GM19351 (cell line): ENCODE measurements at regions not wholly inside any gene's neighbourhood (a gene's known extent, or its start where the extent isn't known, plus 50 kb on each side); places are given as distances from the start of the nearest gene placed in this dataset.
A peak's percentile ranks its signal among the peaks of the same experiment; 100 is the strongest.

ENCODE experiments used
- ATAC-seq: cut with Tn5 transposase; IDR thresholded peaks from one replicate; pipeline ENCODE4 v1.9.1; 2021; ENCODE audit warnings: mild to moderate bottlenecking, moderate library complexity; ENCODE audit not compliant: unreplicated experiment

DNA sequence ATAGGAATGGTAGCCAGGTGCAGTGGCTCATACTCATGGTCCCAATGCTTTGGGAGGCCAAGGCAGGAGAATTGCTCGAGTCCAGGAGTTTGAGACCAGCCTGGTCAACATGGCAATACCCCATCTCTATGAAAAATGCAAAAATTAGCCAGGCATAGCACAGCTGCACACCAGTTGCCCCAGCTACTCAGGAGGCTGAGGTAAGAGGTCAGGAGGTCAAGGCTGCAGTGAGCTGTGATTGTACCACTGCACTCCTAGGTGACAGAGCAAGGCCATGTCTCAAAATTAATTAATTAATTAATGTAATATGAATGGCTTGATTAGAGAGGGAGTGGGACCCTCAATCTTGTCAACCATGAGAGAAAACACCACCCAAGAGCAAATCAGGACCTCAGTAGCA lies 198.7 kb upstream of the DUSP10 start:
- ATAC-seq: no peak

DNA sequence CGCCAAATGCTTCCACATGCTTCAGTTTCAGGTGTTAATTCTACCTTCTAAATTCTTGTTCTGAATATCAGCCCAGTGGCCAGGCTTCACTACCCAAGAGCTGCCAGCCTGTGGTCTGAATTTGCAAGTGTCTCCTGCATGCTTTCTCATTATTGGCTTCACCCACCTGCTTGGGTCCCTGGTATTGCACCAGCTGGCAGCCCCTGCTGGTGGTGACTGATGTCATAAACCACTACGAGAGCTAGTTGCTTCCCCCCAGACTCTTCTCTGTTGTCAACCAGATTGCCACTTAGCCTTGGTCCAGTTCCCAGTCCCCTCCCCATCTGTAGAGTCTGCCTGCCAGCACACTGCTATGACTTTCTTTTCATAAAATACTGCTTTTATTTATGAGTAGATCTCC lies 197.7 kb upstream of the DUSP10 start:
- peak; percentile 67 for ATAC-seq

DNA sequence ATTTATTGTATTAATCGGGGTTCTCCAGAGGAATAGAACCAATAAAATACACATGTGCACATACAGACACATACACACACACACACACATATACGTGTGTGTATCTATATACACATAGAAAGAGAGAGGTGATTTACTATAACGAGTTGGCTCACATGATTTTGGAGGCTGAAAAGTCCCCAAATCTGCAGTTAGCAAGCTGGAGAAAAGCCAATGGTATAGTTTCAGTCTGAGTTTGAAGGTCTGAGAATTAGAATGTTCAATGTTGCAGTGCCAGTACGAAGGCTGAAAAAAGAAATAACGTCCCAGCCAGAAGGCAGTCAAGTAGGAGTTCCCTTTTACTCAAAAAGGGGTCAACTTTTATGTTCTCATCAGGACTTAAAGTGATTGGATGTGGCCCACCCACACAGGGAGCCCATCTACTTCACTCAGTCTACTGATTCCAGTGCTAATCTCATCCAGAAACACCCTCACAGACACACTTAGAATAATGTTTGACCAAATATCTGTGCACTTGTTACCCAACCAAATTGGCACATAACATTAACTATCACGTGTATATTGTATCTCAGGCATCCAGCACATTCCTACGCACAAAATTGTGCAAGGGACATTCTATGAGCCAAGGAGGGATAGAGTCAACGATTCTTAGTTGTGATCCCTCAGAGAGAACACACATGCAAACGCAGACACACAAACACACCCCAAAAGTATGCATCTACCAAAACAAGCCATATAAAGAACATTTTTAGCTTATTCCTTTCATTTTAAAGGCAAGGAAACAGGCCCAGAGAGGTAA lies 195.5 kb upstream of the DUSP10 start:
- peak; percentile 61 for ATAC-seq

DNA sequence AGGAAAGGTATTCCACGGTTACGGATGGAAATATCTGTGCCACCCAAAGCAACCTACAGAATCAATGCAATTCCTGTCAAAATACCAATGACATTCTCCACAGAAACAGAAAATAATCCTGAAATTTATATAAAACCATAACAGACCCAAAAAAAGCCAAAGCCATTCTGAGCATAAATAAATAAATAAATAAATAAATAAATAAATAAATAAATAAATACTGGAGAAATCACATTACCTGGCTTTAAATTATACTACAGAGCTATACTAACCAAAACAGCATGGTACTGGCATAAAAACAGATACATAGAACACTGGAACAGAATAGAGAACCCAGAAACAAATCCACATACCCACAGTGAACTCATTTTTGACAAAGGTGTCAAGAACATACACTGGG lies 191.9 kb upstream of the DUSP10 start:
- ATAC-seq: no peak

DNA sequence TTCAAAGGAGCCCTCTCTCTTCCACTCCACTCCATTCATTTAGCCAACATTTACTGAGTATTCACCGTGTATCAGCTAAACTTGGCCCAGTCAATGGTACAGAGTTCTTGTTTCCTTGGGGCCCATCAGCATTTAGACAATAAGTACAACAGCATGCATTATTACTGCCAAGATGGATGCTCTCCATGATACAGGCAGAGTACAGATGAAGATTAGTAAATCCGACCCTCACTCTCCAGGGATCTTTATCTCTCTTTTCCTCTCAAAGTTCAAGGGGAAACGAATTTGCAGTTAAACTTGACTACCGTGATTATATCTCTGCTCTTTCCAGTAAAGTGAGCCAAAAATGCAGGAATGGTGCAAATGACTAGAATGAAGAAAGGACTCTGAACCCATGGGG lies 184.6 kb upstream of the DUSP10 start:
- no peak for ATAC-seq

DNA sequence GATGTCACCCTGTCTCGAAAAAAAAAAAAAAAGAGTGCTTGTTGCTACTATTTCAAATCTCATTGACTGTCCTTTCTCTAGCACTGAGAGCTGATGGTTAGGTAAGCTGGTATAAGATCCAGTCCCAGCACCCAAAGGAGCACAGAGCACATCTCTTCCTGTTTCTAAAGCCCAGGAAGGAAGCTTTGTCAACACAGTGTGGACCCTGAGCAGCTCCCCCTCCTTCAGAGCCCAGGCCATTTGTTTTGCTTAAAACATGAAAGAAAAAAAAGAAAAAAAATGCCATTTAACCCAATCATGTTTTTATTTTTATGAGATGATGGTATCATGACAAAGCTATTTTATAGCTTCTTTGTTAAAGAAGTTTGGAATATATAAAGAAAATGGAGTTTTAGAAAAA lies 184.1 kb upstream of the DUSP10 start:
- ATAC-seq: no peak

DNA sequence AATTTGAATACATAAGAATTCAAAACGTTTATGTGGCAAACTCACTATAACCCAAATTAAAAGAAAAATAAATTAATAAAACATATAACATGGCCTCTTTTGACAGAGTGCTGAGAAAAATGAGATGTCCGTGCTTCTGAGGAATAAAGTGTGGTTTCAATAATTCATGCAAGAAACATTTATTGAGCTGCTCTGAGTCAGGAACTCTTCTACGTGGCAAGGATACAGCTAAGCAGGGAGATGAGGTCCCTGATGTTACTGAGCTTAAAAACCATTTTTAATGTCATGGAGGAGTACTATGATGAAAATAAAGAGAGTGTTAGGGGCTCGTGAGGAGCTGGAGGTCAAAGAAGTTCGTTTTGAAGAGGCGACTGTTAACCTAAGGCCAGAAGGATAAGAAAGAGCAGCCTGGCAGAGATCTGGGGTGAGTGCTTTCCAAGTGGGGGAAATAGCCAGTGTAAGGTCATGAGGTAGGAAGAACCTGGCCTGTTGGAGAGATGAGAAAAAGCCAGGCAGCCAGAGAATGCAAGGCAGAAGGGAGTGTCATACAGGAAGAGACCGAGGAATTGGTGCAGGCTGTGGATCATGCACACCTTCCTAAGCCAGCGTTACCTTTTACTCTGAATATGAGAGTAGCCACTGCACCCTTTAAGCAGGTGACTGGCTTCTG lies 182.2 kb upstream of the DUSP10 start:
- ATAC-seq: no peak

DNA sequence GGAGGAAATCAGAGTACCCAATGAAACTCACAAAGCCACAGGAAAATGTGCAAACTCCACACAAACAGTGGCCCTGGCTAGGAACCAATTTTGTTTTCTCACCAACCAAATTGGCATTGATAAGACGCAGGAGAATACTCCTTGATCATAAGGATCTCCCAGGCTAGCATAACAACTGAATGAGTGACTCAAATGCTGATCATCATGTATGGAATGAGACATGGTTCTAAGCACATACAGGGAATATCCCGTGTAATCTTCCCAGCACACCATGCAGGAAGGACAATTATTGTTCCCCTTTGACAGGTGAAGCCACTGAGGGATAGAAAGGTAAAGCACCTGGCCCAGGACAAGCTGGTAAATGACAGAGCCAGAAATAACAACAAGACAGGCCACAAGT lies 180.0 kb upstream of the DUSP10 start:
- no peak for ATAC-seq

DNA sequence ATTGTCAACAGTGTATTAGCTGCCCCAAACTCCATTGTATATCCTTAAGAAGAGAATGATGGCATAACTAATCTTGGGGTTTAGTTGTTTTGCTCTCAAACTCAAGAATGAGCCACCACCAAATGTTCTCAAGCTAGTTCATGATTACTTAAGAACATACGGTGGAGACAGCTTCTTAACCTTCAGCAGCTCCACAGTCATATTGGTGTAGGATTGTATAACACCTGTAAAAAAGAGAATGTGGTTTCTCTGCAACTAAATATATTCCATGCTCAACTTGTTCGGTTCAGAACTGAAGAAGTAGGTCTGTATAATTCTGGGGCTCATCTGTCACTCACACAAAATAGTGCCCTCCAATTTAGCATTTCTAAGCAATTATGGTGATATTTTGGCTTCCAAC lies 177.9 kb upstream of the DUSP10 start:
- ATAC-seq: no peak

DNA sequence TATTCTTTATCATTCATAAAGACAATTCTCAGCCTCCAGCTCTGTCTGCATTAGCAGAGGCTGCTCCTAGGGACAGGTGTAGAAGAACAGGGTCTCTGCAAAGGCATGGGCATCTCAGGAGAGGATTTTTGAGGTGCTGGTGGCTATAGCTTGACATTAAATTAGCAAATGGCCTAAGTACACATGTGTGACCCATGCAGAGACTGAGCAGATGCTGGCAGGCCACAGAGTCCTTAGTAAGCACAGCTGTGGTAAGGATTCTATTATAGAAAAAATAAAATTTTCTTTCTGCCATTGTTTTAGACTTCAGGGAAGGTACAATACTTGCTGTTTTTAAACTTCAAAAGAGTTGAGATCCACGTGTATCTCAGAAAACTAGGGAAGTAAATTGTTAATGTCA lies 177.5 kb upstream of the DUSP10 start:
- no peak for ATAC-seq

DNA sequence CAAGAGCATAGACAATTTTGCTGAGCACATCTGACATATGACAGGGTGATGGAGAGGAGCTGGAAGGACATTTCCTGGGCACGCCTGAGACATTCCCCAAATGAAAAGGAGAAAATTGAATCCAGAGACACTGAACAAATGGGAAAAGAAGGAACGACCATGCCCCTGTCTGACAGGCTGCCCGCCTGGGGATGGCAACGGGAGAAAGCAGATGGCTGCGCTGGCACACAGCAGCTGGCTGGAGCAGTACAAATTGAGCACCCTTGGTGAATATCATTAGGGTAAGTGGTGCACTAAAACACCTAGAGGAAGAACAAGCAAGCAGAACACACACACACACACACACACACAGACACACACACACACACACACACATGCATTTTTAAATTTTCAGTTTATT lies 174.3 kb upstream of the DUSP10 start:
- no peak for ATAC-seq

DNA sequence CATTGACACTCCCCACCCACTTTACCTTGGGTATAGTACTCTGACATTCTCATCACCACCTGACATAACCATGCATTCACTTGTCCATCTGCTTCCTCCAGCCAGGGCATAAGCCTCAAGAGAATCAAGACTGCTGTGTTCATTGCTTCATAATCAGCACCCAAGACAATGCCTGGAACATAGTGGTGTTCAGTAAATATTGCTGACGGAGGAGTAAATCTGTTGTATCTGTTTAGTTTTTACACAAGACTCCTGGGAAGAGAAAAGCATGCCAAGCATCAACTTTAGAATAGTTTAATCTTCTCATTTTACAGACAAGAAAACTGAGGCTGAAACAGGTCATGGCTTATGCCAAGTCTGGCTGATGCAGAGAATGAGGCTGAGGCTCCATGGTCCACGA lies 173.9 kb upstream of the DUSP10 start:
- no peak for ATAC-seq

DNA sequence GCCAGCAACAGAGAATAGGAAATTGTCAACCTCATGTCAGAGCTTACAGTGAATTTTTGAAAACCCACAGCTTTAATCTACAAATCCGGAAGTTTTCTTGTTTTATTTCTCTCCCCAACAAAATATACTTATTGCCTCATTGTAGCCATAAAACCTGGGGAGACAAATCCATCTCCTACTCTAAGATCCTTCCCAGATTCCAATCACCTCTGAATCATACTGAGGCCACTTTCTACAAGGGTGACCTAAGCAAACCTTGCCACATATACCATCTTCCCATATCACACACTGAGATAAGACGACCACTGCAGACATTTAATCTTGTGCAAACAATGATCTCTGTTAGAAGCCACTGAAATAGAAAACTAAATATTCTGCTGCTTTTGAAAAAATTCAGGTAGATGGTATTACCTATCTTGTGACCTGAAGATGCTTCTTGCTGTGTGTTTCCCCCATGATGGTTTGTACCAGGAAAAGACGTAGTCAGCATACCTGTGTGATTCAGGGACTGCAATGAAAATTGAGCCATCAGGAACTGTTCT lies 171.5 kb upstream of the DUSP10 start:
- no peak for ATAC-seq

DNA sequence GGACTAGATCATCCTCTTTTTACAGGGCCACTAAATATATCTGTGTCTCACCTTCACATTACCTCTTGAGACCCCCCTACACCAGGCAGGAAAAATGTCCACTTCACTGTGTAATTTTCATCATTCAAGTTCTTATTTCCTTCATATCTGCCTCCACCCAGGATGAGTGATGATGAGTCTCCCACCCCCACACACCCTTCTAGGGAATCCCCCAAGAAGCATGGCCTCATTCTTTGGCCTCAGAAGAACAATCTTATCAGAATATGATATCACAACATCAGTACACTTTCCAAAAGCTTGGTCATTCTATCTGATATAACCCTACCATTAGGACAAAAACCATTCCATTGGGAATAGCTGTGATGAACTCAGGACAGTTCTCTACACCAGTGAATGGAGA lies 170.3 kb upstream of the DUSP10 start:
- no peak for ATAC-seq

DNA sequence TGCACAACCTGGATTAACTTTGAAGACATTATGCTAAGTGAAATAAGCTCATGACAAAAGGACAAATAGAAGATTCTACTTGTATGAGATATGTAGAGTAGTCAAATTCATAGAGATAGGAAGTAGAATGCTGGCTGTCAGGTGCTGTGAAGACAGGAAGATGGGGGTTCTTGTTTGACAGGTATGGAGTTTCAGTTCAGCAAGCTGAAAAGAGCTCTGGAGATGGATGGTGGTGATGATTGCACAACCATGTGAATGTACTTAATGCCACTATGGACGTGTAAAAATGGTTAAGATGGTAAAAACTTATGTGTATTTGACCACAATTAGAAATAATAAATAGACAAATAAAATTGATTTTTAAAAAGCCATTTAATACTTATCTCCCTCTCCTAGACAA lies 169.8 kb upstream of the DUSP10 start:
- peak; percentile 61 for ATAC-seq

DNA sequence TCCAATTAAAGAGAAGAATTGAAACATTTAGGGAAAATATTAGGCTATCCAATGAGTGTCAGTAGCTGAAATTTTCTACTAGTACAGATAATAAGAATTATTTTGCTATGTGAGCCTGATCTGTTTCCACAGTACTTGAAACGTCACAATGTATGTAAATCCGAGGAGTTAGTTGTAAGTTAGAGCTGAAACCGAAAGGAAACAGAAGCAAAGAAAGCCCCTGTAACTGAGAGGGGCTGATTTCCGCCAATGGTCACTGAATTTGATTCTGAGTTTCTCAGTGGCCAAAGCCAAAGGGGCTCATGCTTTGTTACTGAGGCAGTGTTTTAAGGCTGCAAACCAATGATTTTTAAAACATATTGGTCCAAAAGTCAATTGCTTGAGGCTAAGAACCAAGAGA lies 168.3 kb upstream of the DUSP10 start:
- peak; percentile 84 for ATAC-seq

DNA sequence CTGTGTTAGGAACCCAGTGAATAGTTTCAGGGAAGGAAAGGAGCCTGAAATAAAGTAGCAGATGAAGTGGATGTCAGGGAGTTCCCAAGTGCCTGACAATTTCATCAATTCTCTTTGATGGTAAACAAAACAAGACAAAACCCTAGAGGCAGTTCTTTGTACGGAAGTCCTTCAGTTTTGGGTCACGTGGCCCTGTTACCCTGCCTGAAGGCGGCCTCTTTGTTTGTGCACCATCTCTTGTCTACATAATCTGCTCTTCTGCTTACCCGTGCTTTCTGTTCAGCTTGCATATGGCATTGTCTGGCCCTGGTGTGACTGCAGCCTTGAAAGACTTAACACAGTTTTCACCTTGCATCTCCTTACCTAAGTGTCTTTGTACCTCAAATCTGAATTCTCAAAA lies 166.7 kb upstream of the DUSP10 start:
- no peak for ATAC-seq

DNA sequence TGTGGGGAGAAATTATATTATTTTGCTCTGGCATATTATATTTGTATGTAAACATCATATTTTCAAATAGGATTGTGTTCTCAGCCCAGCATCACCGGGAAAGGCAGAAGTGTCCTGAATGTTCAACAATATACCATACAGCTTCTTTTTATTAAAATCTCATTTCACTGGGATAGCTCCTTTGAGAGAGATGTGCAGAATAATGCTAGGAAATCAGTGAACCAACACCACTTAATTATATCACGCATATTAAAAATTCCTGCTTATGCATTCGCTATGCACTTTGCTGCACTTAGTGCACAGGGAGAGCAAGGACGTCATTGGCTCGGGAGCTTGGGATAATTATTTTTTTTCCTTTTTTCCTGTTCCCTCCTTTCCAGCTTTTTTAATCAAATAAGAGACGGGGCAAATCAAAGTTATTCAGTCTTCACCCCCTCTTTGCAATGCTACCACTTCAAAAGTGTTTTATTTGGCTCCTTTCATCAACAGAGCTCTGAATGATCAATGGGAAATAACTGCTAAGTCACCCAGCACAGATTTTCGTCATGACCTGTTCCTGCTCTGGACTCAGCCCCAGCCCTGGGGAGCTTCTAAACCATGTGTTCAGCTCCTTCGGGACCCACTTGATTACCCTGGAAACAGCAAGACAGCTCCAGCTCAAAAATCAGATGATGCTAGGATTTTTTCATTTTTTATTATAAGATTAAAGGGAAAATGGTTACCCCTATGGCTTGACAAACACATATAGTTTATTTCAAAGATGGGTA lies 165.5 kb upstream of the DUSP10 start:
- ATAC-seq: no peak

DNA sequence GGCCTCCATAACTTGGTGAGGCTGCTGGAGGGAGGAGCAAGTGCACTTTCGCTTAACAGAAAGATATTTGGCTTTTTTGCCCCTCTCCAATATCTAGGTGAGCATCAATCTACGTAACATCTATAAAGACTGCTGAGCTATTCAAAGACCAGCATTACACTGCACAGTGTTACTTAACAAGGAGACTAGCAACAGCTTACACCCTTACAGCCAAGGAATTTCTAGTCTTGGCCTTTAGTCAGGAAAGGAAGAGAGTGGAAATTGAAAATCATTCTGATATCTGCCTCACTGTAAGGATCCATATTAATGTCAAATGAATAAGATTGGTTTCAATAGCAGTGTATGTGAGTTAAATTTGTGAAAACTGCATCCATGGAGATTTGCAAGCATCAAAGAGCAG lies 163.9 kb upstream of the DUSP10 start:
- ATAC-seq: no peak

DNA sequence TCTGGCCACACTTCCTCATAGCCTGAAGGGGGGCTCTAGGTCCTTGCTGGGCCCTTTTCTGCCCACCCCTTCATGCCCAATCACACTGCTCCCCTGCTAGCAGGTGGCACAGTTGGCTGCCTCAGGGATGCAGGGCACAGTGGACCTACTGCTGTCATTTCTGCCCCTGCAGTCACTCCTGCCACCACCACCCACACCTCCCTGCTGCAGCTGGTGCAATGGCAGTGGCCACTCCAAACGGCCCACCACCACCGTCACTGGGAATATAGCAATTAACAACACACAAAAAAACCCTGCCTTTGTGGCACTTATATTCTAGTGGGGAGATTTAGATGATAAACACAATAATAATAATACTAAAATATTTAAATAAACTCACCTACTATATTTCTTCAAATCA lies 162.4 kb upstream of the DUSP10 start:
- no peak for ATAC-seq

DNA sequence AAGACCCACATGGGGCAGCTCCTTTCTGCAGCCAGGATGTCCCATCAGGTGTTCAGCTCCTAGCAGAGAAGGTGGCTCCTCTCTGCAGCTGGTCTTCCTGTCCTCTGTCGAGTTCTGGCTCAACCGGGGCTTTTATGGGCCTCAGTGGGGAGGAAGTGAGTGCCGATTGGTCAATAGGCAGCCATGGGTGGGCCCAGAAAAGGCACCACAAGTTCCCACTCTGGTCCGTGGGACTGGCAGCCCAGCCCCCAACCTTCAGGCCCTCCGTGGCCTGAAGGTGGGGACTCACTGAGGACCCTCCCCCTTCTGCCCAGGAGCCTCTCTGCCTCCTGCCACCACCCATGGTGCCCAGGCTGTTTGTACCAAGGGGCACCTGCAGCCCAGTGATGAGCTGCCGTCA lies 161.7 kb upstream of the DUSP10 start:
- no peak for ATAC-seq

DNA sequence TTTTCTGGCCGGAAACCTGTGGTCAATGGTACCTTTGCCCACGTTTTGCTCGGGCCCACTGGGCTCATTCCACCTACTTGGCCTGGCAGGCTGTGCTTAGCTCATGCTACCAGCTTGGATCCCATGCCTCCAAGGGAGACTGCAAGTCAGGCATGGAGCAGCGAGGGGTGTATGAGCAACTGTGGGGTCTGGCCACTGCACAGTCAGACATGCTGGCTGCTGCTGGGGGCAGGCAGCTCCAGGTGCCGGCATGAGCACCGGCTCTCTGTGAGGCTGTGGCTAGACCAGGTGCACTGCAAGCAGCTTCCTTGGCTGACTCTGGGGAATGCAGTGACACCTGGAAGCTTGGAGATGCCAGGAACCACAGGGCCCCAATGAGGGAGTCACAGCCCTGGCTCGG lies 161.1 kb upstream of the DUSP10 start:
- no peak for ATAC-seq
